ENCODE measurements at regions not wholly inside any gene's neighbourhood (a gene's known extent, or its start where the extent isn't known, plus 50 kb on each side); places are given as distances from the start of the nearest gene placed in this dataset.

GRCh38 chr7:25312968-25313367 is 84.7 kb upstream of the NPVF start:
- TF ChIP-seq POLR2AphosphoS2 (conservative IDR thresholded peaks at IDR 0.05; ENCODE audit: low read length), result no peak
- TF ChIP-seq CTCF (IDR thresholded peaks at IDR 0.05), result no peak
- no peak for TF ChIP-seq MAX (IDR thresholded peaks at IDR 0.05)
- TF ChIP-seq EP300 (IDR thresholded peaks at IDR 0.05), result no peak
- no peak for TF ChIP-seq POLR2A (IDR thresholded peaks at IDR 0.05; ENCODE audit: low read length)
- TF ChIP-seq CHD2 (IDR thresholded peaks at IDR 0.05; ENCODE audit: low read length, partially characterized antibody), result no peak
- no peak for TF ChIP-seq REST (IDR thresholded peaks at IDR 0.05)
- no peak for TF ChIP-seq USF2 (IDR thresholded peaks at IDR 0.05)
- no peak for TF ChIP-seq EHMT2 (IDR thresholded peaks at IDR 0.05; ENCODE audit: low read depth)

Data from A549 (cell line).